ENCODE measurements at regions not wholly inside any gene's neighbourhood (a gene's known extent, or its start where the extent isn't known, plus 50 kb on each side); places are given as distances from the start of the nearest gene placed in this dataset.

- Histone ChIP-seq H3K56ac (ENCODE audit: insufficient read length, low read depth, low read length) (no peak overlapping the region), H3T11ph (ENCODE audit: low read length) (no peak overlapping the region), H2BK20ac (ENCODE audit: low read depth, low read length, poor library complexity, severe bottlenecking) (no peak overlapping the region), H3K23ac (ENCODE audit: insufficient read length, low read depth, low read length) (no peak overlapping the region), H3K9ac (ENCODE audit: extremely low read depth, insufficient read length, low read length) (no peak overlapping the region), H4K20me1 (ENCODE audit: control insufficient read depth, insufficient read depth, insufficient read length) (no peaks in the 10 kb centered on the region), H3K79me2 (ENCODE audit: insufficient read depth, low read length) (no peaks in the 10 kb centered on the region), H3K4me2 (ENCODE audit: insufficient read depth, insufficient read length, low read length) (no peak overlapping the region), H4K8ac (replicated peaks; ENCODE audit: insufficient read length, low read depth, low read length) (no peak overlapping the region), H2BK120ac (ENCODE audit: low read depth, low read length, poor library complexity, severe bottlenecking) (no peak overlapping the region), H3K23me2 (ENCODE audit: insufficient read length, low read depth, low read length, poor library complexity, severe bottlenecking) (no peaks in the 10 kb centered on the region), H3K27ac (ENCODE audit: insufficient read length, low read depth, low read length) (no peak overlapping the region), H2AK5ac (ENCODE audit: insufficient read length, low read length) (no peak overlapping the region), H2BK15ac (ENCODE audit: low read depth, low read length) (no peak overlapping the region), H2BK5ac (ENCODE audit: insufficient read length, low read length) (no peak overlapping the region), H2BK12ac (ENCODE audit: insufficient read length, low read depth, low read length) (no peak overlapping the region), H2AFZ (ENCODE audit: low read length) (no peak overlapping the region), H3K18ac (ENCODE audit: insufficient read length, low read depth, low read length) (no peak overlapping the region), H3K79me1 (ENCODE audit: insufficient read depth, low read depth, low read length, poor library complexity, severe bottlenecking) (no peaks in the 10 kb centered on the region), H3K9me3 (ENCODE audit: control insufficient read depth, low read depth, low read length) (no peaks in the 10 kb centered on the region), H3K4me1 (ENCODE audit: insufficient read depth, low read length) (no peaks in the 10 kb centered on the region), H4K5ac (ENCODE audit: insufficient read length, low read depth, low read length) (no peak overlapping the region), H4K91ac (ENCODE audit: insufficient read length, low read depth, low read length) (no peak overlapping the region), H3K14ac (ENCODE audit: insufficient read depth, low read length) (no peak overlapping the region), H3K27me3 (ENCODE audit: insufficient read depth, low read length) (no peaks in the 10 kb centered on the region), H3K4ac (ENCODE audit: low read depth, low read length) (no peak overlapping the region)
- peaks cover 11 to 18% of the 10 kb centered on the region in 2 experiments for H3K9me3 Mint-ChIP-seq
- WGBS (ENCODE audit: extremely low coverage, insufficient read length, low lambda C conversion rate), result no CpG with 5 or more reads among the region's 3 CpGs
- H3K36me3 Mint-ChIP-seq (ENCODE audit: insufficient read depth in 1 of 3, low read depth in 3 of 3), result peaks cover 0 to 14% (median 2%) of the 10 kb centered on the region in 3 experiments; a peak in 2 of 7 replicates
- H3K4me1 Mint-ChIP-seq, result no peaks in the 10 kb centered on the region
- TF ChIP-seq CTCF (conservative IDR thresholded peaks at IDR 0.05), result no peak
- no peak for DNase-seq
- H3K27me3 Mint-ChIP-seq (ENCODE audit: low read depth), result no peaks in the 10 kb centered on the region; the same call in 1 of the 2 replicates
- no peak overlapping the region for H3K27ac Mint-ChIP-seq
- no peak overlapping the region for H3K4me3 Mint-ChIP-seq
These were observed 169.6 kb upstream of the RGPD4 start for GRCh38 chr2:107657049-107657448.

Data from H9 (cell line).